ENCODE measurements at regions not wholly inside any gene's neighbourhood (a gene's known extent, or its start where the extent isn't known, plus 50 kb on each side); places are given as distances from the start of the nearest gene placed in this dataset.

GRCh38 chr22:48297296-48297695, 1530.4 kb downstream of the BRD1 start:
- TF ChIP-seq EZH2 (IDR thresholded peaks at IDR 0.05), result no peak
- TF ChIP-seq POLR2AphosphoS5 (IDR thresholded peaks at IDR 0.05; ENCODE audit: borderline replicate concordance, low read depth, low read length), result no peak
